NCI-H146 treated with DMSO at 0.1 percent for 48 hours (cell line): ENCODE measurements at regions not wholly inside any gene's neighbourhood (a gene's known extent, or its start where the extent isn't known, plus 50 kb on each side); places are given as distances from the start of the nearest gene placed in this dataset.

Experiments used
- DNase-seq: peaks from one replicate; lab custom pipeline; 2025; ENCODE audit not compliant: unreplicated experiment; lab: John Stamatoyannopoulos, UW

GRCh38 chrX:69028006-69028760 is 137.1 kb downstream of the PJA1 start:
- DNase-seq, result no peak

- DNase-seq, result no peak
Measured at GRCh38 chrX:69027181-69028005, 137.9 kb downstream of the PJA1 start.

GRCh38 chrX:69025802-69026301 is 139.4 kb downstream of the PJA1 start:
- no peak for DNase-seq

- no peak for DNase-seq
Measured at GRCh38 chrX:69024931-69025330, 140.3 kb downstream of the PJA1 start.

GRCh38 chrX:69024161-69024736 is 141.0 kb downstream of the PJA1 start:
- no peak for DNase-seq

- no peak for DNase-seq
Measured at GRCh38 chrX:69022430-69022829, 142.8 kb downstream of the PJA1 start.

- DNase-seq, result no peak
Measured at GRCh38 chrX:69021141-69021960, 143.9 kb downstream of the PJA1 start.

GRCh38 chrX:69020316-69020715 is 144.9 kb downstream of the PJA1 start:
- no peak for DNase-seq

- DNase-seq, result no peak
Measured at GRCh38 chrX:69019073-69019890, 146.0 kb downstream of the PJA1 start.

GRCh38 chrX:69018416-69019072 is 146.7 kb downstream of the PJA1 start:
- DNase-seq, result no peak

GRCh38 chrX:69016293-69016941 is 148.8 kb downstream of the PJA1 start:
- no peak for DNase-seq

GRCh38 chrX:69015564-69016292 is 149.5 kb downstream of the PJA1 start:
- no peak for DNase-seq

- no peak for DNase-seq
Measured at GRCh38 chrX:69015156-69015555, 150.1 kb downstream of the PJA1 start.

- no peak for DNase-seq
Measured at GRCh38 chrX:69014200-69014599, 151.1 kb downstream of the PJA1 start.

- no peak for DNase-seq
Measured at GRCh38 chrX:69010339-69010738, 154.9 kb downstream of the PJA1 start.

GRCh38 chrX:69000877-69001276 is 164.4 kb downstream of the PJA1 start:
- DNase-seq, result no peak

GRCh38 chrX:68999931-69000330 is 165.3 kb downstream of the PJA1 start:
- no peak for DNase-seq

GRCh38 chrX:68999356-68999755 is 165.9 kb downstream of the PJA1 start:
- no peak for DNase-seq
